Gastrocnemius medialis (tissue), 4 donors: ENCODE measurements at regions not wholly inside any gene's neighbourhood (a gene's known extent, or its start where the extent isn't known, plus 50 kb on each side); places are given as distances from the start of the nearest gene placed in this dataset.

Experiments
- POLR2A ChIP-seq, 2 donors: fragments of 450-650 bp; IDR thresholded peaks; one replicate each; pipeline ENCODE4 v1.6.1; 2017; ENCODE audit warnings: antibody characterized with exemption in 2 of 2, mild to moderate bottlenecking in 2 of 2, moderate library complexity in 2 of 2
- TF ChIP-seq, protein P1 (sequence below), 5 experiments: fragments of 450-650 bp in 3 of 5; fragments of 200-600 bp in 2 of 5; sonication (generic) in 2 of 5; IDR thresholded peaks in 4 of 5; conservative IDR thresholded peaks in 1 of 5; 1 replicate in 4 of 5; 2 replicates in 1 of 5; pipeline ENCODE4 v1.5.1; 2016 to 2019; ENCODE audit warnings: antibody characterized with exemption in 5 of 5, mild to moderate bottlenecking in 3 of 5, moderate library complexity in 3 of 5

DNA sequence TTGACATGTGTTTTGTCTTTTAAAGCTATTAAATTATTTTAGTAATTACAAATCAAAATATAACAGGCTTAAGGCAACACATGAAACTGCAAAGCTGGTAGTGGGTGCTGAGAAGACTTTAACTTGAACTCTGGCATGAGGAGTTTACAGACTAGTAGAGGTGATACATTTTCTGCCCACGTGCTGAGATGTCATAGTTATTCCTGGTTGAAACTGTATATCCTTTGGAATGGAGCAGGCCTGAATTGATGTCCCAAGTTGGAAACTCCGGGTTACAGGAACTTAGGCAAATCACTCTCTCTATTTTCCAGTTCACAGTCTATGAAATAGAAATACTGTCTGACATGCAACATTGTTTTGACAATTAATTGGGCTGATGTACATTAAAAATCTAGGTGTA, 177.1 kb upstream of the NOL4 start:
- TF ChIP-seq, protein P1, sequence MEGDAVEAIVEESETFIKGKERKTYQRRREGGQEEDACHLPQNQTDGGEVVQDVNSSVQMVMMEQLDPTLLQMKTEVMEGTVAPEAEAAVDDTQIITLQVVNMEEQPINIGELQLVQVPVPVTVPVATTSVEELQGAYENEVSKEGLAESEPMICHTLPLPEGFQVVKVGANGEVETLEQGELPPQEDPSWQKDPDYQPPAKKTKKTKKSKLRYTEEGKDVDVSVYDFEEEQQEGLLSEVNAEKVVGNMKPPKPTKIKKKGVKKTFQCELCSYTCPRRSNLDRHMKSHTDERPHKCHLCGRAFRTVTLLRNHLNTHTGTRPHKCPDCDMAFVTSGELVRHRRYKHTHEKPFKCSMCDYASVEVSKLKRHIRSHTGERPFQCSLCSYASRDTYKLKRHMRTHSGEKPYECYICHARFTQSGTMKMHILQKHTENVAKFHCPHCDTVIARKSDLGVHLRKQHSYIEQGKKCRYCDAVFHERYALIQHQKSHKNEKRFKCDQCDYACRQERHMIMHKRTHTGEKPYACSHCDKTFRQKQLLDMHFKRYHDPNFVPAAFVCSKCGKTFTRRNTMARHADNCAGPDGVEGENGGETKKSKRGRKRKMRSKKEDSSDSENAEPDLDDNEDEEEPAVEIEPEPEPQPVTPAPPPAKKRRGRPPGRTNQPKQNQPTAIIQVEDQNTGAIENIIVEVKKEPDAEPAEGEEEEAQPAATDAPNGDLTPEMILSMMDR (IDR thresholded peaks at IDR 0.05 in 4 of 5, conservative IDR thresholded peaks at IDR 0.05 in 1 of 5): no peak
- no peak for TF ChIP-seq POLR2A (IDR thresholded peaks at IDR 0.05)
